PFSK-1 (cell line): ENCODE measurements at regions not wholly inside any gene's neighbourhood (a gene's known extent, or its start where the extent isn't known, plus 50 kb on each side); places are given as distances from the start of the nearest gene placed in this dataset.

Experiments used
- FOXP2 ChIP-seq: optimal IDR thresholded peaks from 2 replicates; pipeline ENCODE3; 2011; ENCODE audit warnings: borderline replicate concordance, control low read depth, inconsistent platforms; ENCODE audit not compliant: insufficient read depth; ENCODE audit errors: extremely low read length, extremely low read depth
- POLR2AphosphoS5 ChIP-seq: IDR thresholded peaks from 2 replicates; pipeline ENCODE4 v1.6.1; 2012; ENCODE audit warnings: low read depth, mild to moderate bottlenecking, control low read depth, low read length, moderate library complexity
- REST ChIP-seq, 2 experiments: IDR thresholded peaks; 2 replicates each; pipeline versions ENCODE4 v1.6.1 to v1.8.0; 2011 to 2012; ENCODE audit warnings: low read depth in 2 of 2, low read length in 2 of 2, control low read depth in 1 of 2, inconsistent platforms in 1 of 2, mild to moderate bottlenecking in 1 of 2, moderate library complexity in 1 of 2; ENCODE audit not compliant: insufficient read depth in 1 of 2
- SIN3A ChIP-seq: IDR thresholded peaks from 2 replicates; pipeline ENCODE4 v1.6.1; 2012; ENCODE audit warnings: mild to moderate bottlenecking, low read length, moderate library complexity, borderline replicate concordance; ENCODE audit not compliant: insufficient read depth
- TAF1 ChIP-seq: IDR thresholded peaks from 2 replicates; pipeline ENCODE4 v1.6.1; 2012; ENCODE audit warnings: low read length, control low read depth, borderline replicate concordance; ENCODE audit not compliant: insufficient read depth

- TF ChIP-seq SIN3A (no peak), POLR2AphosphoS5 (no peak), REST (IDR thresholded peaks at IDR 0.05; ENCODE audit: insufficient read depth in 1 of 2, low read depth in 2 of 2, low read length in 2 of 2) (no peak), TAF1 (no peak), FOXP2 (no peak)
Measured at GRCh38 chr1:191049781-191050180, 572.1 kb upstream of the BRINP3 start.
